ENCODE measurements at regions not wholly inside any gene's neighbourhood (a gene's known extent, or its start where the extent isn't known, plus 50 kb on each side); places are given as distances from the start of the nearest gene placed in this dataset.

GRCh38 chr9:20290257-20290656 is 332.0 kb downstream of the MLLT3 start:
- no peak overlapping the region for H2BK5ac ChIP-seq (ENCODE audit: low read depth, low read length)
- CTCF ChIA-PET (ENCODE audit: partially characterized antibody) = interaction anchor here (0.6 to 1.4 kb wide), 5 partner anchors 10 to 344 kb away, joined by 3 to 5 read pairs (median 4); no protein-coding TSS in a partner anchor
- H2BK120ac ChIP-seq (replicated peaks; ENCODE audit: low read depth, low read length) = no peak overlapping the region
- no peak overlapping the region for H4K8ac ChIP-seq (ENCODE audit: extremely low read depth, insufficient read depth, low read length)
- no peak overlapping the region for H2BK20ac ChIP-seq (ENCODE audit: low read length)
- POLR2A ChIA-PET (ENCODE audit: partially characterized antibody) = no interaction called here
- H4K20me1 ChIP-seq (replicated peaks in 1 of 2; ENCODE audit: control insufficient read depth in 1 of 2, insufficient read depth in 2 of 2, low read length in 2 of 2) = no peaks in the 10 kb centered on the region
- H4K5ac ChIP-seq (ENCODE audit: insufficient read length, low read depth, low read length) = no peak overlapping the region
- no peaks in the 10 kb centered on the region for H3K9me3 ChIP-seq (ENCODE audit: insufficient read depth in 2 of 2, low read depth in 1 of 2, low read length in 1 of 2)
- H3K4me3 ChIP-seq (ENCODE audit: extremely low read depth in 1 of 4, insufficient read depth in 2 of 4, low read depth in 3 of 4, low read length in 4 of 4) = no peak overlapping the region
- H3K27me3 ChIP-seq (replicated peaks in 1 of 4; ENCODE audit: control insufficient read depth in 3 of 4, extremely low read depth in 1 of 4, insufficient read depth in 3 of 4, low read length in 3 of 4) = no peaks in the 10 kb centered on the region
- no peak overlapping the region for H4K91ac ChIP-seq (replicated peaks; ENCODE audit: insufficient read length, low read length)
- no peaks in the 10 kb centered on the region for H3K79me1 ChIP-seq (ENCODE audit: low read depth, low read length)
- no peaks in the 10 kb centered on the region; a peak in 1 of 7 replicates for H3K4me1 ChIP-seq (replicated peaks in 1 of 4; ENCODE audit: control insufficient read depth in 3 of 4, insufficient read depth in 4 of 4, low read length in 3 of 4)
- no peaks in the 10 kb centered on the region for H3K36me3 ChIP-seq (ENCODE audit: control insufficient read depth in 2 of 4, insufficient read depth in 4 of 4, low read length in 3 of 4)
- no peak overlapping the region; the same call in 1 of the 2 replicates for H2BK12ac ChIP-seq (ENCODE audit: low read depth, low read length)
- DNase-seq (ENCODE audit: low read depth in 1 of 2, low spot score in 2 of 2) (no peak), FAIRE-seq (no peak)
- no peak overlapping the region for H2AK5ac ChIP-seq (ENCODE audit: low read depth, low read length)
- no peak overlapping the region for H3K18ac ChIP-seq (ENCODE audit: extremely low read depth, low read length)
- H3K4ac ChIP-seq (replicated peaks; ENCODE audit: insufficient read length, low read depth, low read length) = no peak overlapping the region
- H3K9ac ChIP-seq (replicated peaks in 1 of 4; ENCODE audit: extremely low read depth in 1 of 4, low read depth in 3 of 4, low read length in 3 of 4) = 0 out of 7 replicates have a peak overlapping the region, but pooled peaks of 1 of the 4 experiments have one; percentile 40
- H3K79me2 ChIP-seq (ENCODE audit: control insufficient read depth in 1 of 2, insufficient read depth in 2 of 2, low read length in 2 of 2) = no peaks in the 10 kb centered on the region
- H3K23ac ChIP-seq (ENCODE audit: insufficient read length) = no peak overlapping the region
- no peak overlapping the region for H3K56ac ChIP-seq (replicated peaks; ENCODE audit: insufficient read length, low read depth, low read length)
- 86% methylated on average over 6 of the region's 6 CpGs; no CpG with 5 or more reads in 1 of the 2 experiments for WGBS, 2 experiments (ENCODE audit: extremely low coverage in 1 of 2, insufficient coverage in 1 of 2, insufficient read length in 1 of 2, insufficient replicate concordance in 2 of 2, low coverage in 1 of 2, low lambda C conversion rate in 2 of 2, missing lambda C conversion rate in 1 of 2)
- no peak overlapping the region for H3K27ac ChIP-seq (ENCODE audit: low read depth, low read length)
- H3K23me2 ChIP-seq (ENCODE audit: low read depth, low read length) = no peaks in the 10 kb centered on the region
- H2AFZ ChIP-seq (ENCODE audit: low read length) = no peak overlapping the region
- no peak overlapping the region for H3K14ac ChIP-seq (ENCODE audit: insufficient read length)
- no peak overlapping the region; the same call in 1 of the 2 replicates for H2BK15ac ChIP-seq (ENCODE audit: low read length)
- H3K4me2 ChIP-seq (ENCODE audit: insufficient read depth in 1 of 2, low read depth in 2 of 2, low read length in 2 of 2) = no peak overlapping the region

All from H1 (cell line).